Fibroblast of villous mesenchyme (primary cell): ENCODE measurements at regions not wholly inside any gene's neighbourhood (a gene's known extent, or its start where the extent isn't known, plus 50 kb on each side); places are given as distances from the start of the nearest gene placed in this dataset.

Source experiments
- DNase-seq: peaks from one replicate; pipeline ENCODE4 v3.0.0-alpha.2; 2010; ENCODE audit warnings: low read depth
- H3K4me3 ChIP-seq: 2 replicates; pipeline ENCODE4 v1.5.1; 2011; ENCODE audit warnings: low read depth, mild to moderate bottlenecking, low read length
- CTCF ChIP-seq: IDR thresholded peaks from 2 replicates; pipeline ENCODE4 v1.5.1; 2012; ENCODE audit warnings: low read depth, mild to moderate bottlenecking, low read length; ENCODE audit not compliant: insufficient read depth

GRCh38 chr3:3734881-3735280 is 64.3 kb upstream of the LRRN1 start:
- no peak for DNase-seq
- H3K4me3 ChIP-seq, result no peak overlapping the region
- TF ChIP-seq CTCF, result no peak

- no peak overlapping the region for H3K4me3 ChIP-seq
- DNase-seq, result no peak
- no peak for TF ChIP-seq CTCF
Measured at GRCh38 chr3:3729261-3729660, 70.0 kb upstream of the LRRN1 start.

- no peak overlapping the region for H3K4me3 ChIP-seq
- no peak for DNase-seq
- TF ChIP-seq CTCF, result no peak
Measured at GRCh38 chr3:3726549-3726948, 72.7 kb upstream of the LRRN1 start.

- TF ChIP-seq CTCF, result no peak
Measured at GRCh38 chr3:3714572-3714971, 84.7 kb upstream of the LRRN1 start.

GRCh38 chr3:3712971-3713370 is 86.3 kb upstream of the LRRN1 start:
- no peak overlapping the region for H3K4me3 ChIP-seq
- TF ChIP-seq CTCF, result no peak
- no peak for DNase-seq

More at GRCh38 chr3:3714572-3714971, 84.7 kb upstream of the LRRN1 start:
- H3K4me3 ChIP-seq, result no peak overlapping the region
- DNase-seq, result no peak

- no peak for TF ChIP-seq CTCF
- no peak overlapping the region for H3K4me3 ChIP-seq
- no peak for DNase-seq
Measured at GRCh38 chr3:3708769-3709115, 90.5 kb upstream of the LRRN1 start.
